ENCODE measurements at regions not wholly inside any gene's neighbourhood (a gene's known extent, or its start where the extent isn't known, plus 50 kb on each side); places are given as distances from the start of the nearest gene placed in this dataset.
"Not testable (repeated sequence)": the region's sequence is repeated elsewhere in the genome, so short reads cannot be mapped to it uniquely, and the experiment has no call there.

DNA sequence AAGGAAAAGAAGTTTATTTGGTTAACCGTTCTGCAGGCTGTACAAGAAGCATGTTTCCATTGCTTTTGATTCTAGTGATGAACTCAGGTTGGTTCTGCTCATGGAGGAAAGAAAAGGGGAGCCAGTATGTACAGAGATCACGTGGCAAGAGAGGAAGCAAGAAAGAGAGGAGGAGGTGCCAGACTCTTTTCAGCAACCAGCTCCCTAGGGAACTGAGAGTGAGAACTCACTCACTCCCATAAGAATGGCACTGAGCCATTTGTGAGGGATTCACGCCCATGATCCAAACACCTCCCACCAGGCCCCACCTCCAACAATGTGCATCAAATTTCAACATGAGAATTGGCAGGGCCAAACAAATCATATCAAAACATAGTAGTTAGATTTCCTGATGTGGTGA lies 649.1 kb downstream of the EPM2A start:
- DNase-seq, result no peak

DNA sequence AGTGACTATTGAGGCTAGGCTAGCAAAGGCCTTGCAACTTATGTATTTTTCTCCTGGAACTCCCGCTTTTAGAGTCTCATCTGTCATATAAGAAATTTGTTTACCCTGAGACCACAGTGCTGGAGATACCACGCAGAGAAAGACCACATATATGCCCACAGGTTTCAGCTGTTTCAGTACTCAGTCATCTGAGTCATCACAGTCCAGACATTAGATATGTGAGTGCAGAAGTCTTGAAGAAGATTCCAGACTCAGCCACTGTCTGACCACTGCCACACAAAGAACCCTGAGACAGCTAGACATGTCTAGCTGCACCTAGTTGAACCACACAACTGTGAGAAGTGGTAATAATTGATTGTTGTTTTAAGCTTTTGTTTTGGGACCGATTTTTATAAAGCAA lies 648.3 kb downstream of the EPM2A start:
- no peak for DNase-seq

DNA sequence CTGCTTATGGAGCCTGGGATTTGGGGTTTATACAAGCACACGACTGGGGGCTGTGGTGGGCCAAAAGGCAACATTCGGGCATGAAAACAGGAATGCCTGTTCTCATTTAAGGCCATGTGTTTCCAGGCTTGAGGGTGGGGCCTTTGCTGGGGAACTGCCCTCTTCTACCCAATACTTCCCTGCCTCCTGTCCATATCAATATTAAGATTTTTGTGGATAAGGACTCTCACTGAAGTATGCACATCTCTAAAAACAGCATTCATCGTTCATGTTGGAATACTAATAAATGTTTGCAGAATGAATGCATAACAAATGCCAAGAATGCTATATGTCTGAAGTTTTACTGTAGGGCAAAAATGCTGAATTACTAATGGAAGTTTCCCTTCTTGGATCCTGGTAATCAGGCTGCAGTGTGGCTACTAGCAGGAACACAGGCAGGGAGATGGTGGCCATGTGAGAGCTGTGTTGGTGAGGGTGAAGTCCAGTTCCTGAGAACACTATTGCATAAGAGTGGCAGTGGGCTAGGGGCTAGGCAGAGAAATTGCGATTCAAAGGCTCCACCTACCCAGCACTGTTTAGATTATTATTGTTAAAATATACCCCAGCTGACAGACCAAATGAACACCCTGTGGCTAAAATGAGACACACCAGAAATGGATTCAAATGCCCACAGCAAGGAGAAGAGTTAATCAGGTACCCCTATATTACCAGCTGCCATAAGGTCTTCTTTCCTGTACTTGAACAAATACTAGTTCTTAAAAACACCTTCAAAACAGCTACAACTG lies 644.3 kb downstream of the EPM2A start:
- DNase-seq, result no peak

DNA sequence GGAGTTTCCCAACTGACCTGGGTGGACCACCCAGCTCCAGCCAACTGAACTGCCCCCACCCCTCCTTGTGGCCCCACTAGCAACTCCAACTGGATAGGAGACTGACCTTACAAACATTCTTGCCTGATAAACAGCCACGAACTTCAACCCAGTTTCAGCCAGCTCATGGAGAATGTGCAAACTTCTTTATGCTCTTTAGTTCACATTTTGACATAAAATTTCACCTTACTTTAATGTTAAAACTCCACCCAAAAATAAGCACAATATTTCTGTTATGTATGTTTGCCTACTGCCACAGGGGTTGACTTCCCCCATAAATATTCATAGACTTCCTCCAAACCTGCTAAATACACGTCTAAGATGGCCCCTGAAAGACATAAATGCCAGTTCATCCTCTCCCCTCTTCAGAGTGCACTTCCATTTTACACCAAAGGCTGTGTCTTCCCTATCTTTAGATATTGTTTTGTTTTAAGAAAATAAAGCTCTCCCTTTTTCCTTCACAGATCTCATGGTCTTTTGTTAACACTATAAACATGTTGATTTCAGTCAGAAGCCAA lies 643.7 kb downstream of the EPM2A start:
- DNase-seq, result no peak

DNA sequence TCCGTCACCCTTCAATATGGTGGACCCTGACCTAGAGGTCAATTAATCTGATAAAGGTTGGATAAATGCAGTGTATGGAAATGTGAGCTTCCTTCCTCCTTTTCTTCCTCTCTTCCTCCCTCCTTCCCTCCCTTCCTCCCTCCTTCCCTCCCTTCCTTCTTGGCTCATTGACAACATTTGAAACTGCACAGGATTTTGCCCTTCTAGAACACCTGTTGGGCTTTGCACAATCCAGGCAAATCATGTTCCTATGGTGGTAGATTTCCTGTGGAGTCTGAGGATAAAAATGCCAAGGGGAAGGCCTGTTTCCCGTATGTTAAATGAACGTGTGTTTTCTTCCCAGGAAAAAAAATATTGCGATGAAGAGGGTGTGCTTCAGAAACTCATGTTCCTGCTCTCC lies 642.8 kb downstream of the EPM2A start:
- DNase-seq, result no peak

DNA sequence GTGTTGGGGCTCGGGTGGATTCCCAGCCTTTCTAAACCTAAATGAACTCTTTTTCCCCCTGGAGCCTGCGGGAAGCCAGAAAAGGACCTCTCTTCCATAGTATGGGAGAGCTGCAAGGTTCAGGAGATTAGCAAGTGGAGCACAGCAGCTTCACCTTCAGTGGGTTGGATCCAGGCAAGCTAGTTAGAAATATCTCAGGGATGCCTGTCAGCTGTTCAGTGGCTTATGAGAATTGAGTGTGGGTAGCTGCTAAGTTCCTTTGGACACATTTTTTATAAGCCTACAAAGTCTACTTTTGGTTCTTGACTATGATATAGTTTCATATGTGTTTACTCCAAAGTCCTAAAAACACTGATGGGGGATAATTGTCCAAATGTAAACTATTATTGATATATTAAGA lies 642.1 kb downstream of the EPM2A start:
- DNase-seq, result no peak

DNA sequence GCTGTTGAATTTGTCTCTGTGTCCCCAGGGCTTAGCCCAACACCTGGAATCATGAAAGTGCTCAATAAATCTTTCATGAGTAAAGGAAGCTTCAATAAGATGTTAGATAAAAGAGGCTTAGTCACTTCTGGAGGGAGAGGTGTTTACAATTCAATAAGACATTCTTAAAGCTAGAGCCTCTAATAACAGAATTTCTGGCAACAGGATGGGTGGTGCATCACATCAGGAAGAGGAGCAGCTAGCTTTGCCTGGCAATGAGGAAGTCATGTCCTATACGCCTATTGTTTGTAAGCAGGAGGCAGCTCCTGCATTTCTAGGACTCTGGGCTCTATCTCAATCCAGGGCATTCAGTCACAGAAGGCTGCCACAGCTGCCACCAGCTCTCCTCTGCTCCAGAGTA lies 638.5 kb downstream of the EPM2A start:
- DNase-seq, result no peak

DNA sequence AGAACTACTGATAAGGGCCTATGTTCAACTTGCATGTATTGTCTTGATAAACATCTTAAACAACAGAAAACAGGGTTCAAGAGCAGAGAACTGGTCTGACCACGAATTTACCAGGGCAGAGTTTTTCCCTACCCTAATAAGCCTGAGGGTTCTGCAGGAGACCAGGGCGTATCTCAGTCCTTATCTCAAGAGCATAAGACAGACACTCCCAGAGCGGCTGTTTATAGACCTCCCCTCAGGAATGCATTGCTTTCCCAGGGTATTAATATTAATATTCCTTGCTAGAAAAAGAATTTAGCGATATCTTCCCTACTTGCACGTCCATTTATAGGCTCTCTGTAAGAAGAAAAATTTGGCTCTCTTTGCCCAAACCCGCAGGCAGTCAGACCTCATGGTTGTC lies 637.2 kb downstream of the EPM2A start:
- not testable (repeated sequence) for DNase-seq

DNA sequence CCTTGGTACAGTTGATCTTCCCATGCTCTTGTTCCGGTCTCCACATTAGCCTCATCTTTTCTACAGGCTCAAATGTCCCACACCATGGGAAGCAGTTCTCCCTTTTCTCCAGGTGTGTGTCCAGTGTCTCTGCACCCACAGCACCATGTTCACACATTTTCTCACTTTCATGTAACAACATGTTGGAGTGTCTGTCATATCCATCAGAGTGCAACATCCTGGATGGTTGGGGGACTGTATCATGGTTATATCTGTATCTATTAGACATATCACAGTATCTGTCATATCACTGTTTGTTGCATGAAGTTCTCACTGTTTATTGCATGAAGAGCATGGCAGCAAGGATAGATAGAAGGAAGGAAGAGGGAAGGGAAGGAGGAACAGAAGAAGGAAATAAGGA lies 635.6 kb downstream of the EPM2A start:
- DNase-seq, result no peak

DNA sequence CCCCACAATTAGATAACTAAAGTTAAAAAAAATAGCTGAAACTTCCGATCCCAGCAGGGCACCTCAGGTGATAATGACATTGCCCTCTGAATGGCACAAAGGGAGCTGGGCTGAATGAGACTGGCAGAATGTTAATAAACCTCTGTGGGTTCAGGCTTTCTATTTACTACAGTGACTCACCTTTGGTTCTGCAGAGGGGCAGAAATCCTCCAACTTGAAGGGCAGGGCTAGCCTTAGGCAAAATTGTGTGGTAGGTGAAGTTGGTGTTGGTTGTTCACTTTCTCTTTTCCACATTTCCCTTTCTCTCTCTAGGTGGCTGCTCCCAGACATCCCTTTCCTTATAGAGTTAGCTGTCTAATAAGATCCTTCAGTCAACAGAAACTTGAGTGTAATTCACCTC lies 625.2 kb downstream of the EPM2A start:
- no peak for DNase-seq

DNA sequence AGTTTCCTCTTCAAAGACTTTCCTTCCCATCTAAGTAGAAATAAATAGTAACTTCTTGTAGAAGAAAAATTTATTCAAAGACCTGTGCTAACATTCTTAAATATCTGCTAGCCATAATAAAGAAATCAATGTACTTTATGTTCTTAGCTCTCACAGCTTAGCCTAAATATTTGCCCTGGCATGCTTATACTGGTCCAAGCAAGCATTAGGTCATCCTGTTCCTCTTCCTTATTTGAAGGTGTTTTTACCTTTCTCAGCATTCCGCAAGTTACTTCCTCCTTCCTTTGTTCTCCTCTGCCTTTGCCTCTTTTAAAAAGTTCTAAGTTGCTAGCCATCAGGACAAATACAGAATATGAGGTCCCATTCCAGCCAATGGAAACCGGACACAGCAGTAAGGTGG lies 623.9 kb downstream of the EPM2A start:
- not testable (repeated sequence) for DNase-seq

DNA sequence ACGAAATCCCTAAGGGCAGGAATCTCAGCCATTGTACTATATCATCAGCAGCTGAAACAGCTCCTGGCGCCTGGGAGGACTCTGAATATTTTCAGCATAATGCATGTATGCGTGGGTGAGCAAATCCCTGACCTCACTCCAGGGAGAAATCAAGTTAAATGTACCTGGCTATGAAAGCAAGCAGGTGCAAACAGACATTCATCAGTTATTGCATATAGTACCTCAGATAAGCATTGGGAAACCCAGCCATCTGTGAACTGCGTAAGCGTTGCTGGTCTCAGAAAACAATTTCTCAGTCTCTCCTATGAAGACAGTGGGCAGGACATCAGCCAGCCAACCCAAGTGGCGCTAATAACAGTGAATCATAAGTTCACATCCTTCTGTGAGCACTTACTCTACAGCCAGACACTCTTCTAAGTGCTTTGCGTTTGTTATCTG lies 622.6 kb downstream of the EPM2A start:
- no peak for DNase-seq

DNA sequence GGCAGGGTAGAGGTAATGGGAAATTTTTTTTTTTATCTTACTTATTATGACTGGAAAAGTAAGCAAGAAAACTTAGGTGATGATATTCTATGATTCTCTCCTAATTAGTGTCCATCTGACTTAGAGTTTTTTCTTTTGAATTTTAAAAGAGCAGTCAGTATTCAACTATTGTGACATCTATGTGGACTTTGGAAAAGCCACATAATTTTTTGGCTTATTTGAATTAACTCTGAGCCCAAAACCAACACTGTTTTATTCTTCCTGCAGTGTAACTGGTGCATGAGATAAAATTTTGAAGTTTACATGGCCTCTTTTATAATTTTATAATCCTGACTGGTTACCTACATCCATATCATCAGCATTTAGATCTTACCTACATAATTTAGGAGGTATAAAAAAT lies 619.7 kb downstream of the EPM2A start:
- DNase-seq, result no peak

DNA sequence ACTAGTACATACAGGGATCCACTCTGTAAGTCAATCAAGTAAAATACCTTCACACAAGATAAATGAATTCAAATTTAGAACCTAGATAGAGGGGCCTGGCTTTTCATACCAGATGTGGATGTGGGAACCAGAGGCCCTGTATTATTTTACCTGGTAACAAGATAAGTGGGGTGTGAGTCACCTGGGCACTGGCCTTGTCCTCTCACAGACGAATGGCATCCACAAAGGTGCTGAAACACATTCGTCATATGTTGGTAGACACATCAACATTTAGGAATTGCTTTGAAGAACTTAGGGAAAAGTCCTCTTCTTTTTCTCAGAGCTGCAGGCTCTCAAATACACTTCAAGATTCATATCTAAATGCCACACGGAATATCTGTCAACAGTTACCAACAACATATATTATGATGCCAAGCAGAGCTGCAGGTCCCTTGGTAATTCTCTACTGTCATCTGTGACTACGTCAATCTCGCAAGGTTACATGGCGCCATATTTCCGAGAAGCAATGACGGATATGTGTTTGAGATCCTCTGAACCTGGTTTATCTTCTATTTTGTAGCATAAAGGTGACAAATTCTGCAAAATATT lies 618.6 kb downstream of the EPM2A start:
- no peak for DNase-seq

DNA sequence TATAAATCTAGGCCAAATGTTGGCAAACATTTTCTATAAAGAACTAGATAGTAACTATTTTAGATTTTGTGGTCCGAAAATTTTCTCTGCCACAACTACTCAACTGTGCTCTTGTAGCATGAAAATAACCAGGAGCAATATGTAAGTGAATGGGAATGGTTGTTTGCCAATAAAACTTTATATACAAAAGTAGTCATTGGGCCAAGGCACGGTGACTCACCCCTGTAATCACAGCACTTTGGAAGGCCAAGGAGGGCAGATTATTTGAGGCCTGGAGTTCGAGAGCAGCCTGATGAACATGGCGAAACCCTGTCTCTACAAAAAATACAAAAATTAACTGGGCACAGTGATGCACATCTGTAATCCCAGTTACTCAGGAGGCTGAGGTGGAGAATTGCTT lies 617.1 kb downstream of the EPM2A start:
- DNase-seq, result no peak

DNA sequence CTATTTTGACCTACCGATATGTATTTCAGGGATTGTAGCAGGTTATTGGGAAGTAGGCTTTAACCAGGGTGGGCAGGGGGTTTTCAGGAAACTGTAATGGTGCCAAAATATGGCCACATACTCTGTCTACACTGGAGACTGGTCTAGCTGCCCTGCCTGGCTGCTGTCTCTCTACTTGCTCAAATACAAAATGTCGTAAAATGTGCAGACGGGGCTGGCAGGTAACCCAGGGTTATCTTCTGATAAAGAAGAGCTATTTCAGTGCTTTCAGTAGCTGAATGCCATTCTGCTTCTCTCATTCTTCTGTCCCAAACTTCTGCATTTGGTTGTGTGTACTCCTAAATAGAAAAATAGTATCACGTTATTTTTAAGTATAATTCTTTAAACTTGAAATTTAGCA lies 616.2 kb downstream of the EPM2A start:
- DNase-seq, result no peak

DNA sequence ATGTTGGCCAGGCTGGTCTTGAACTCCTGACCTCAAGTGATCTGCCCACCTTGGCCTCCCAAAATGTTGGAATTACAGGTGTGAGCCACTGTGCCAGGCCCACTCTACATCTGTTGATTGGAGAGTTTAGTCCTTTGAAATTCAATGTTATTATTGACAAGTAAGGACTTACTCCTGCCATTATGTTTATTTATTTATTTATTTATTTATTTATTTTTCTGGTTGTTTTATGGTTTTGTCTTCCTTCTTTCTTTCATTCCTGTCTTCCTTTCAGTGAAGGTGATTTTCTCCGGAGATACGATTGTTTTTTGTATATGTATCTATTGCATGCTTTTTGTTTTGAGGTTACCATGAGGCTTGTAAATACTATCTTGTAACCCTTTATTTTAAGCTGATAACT lies 602.6 kb downstream of the EPM2A start:
- DNase-seq, result no peak

DNA sequence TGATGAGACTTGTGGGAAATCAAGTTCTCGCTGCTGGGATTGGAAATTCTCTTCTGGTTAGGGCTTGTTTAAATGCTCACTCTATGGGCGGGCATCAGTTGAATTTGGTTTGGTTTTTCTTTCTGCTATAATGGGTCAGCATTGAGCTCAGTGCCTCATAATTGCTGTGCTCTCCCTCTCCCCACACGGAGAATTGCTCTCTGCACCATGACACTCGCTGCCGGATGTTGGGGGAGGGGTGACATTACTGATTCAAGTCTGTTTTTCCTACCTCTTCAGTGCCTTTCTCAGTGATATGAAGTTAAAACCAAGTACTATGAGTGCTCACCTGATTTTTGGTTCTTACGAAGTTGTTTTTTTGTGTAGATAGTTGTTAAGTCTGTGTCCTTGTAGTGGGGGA lies 599.6 kb downstream of the EPM2A start:
- DNase-seq, result no peak

DNA sequence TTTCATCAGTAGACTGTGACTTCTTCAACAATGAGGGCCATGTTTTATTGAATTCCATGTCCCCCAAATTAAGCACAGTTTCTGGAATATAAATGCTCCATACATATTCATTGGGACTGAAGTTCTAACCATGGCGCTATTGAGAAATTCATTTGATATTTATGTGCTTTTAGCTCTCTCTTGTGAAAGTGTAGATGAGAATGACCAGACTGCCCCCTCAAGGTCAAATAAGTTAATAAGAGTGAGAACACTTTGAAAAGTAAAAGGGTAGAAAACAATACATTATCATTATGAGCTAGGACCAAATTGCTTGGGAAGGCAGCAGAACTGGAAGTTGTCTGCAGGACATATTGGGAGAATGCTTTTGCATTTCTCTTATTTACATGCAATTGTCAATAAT lies 597.9 kb downstream of the EPM2A start:
- DNase-seq, result no peak

DNA sequence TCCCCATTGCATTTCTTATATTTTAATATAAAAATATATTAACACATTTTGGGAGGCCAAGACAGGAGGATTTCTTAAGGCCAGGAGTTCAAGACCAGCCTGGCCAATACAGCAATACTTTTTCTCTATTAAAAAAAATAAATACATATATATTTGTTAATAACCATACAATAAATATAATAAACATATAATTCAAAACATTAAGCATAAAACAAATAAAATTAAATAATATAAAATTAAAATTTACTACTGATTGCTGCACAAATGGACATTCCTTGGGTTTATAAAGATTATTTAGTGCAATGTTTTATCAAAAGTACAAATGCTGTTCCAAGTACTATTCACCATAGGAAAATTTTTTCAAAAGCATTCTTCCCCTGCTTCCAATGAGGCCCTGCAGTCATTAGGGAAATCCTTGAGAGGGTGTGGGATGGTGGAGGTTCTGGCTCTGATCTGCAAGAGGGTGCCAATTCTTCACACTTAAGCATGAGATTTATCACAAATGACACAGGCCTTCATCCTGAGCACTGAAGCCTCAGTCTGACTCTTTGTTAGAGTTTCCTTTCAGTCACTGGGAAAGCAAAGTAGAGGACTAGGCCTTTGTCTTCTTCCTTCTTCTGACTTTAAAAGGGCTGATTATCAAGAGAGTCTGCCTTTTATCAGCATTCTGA lies 596.7 kb downstream of the EPM2A start:
- no peak for DNase-seq

DNA sequence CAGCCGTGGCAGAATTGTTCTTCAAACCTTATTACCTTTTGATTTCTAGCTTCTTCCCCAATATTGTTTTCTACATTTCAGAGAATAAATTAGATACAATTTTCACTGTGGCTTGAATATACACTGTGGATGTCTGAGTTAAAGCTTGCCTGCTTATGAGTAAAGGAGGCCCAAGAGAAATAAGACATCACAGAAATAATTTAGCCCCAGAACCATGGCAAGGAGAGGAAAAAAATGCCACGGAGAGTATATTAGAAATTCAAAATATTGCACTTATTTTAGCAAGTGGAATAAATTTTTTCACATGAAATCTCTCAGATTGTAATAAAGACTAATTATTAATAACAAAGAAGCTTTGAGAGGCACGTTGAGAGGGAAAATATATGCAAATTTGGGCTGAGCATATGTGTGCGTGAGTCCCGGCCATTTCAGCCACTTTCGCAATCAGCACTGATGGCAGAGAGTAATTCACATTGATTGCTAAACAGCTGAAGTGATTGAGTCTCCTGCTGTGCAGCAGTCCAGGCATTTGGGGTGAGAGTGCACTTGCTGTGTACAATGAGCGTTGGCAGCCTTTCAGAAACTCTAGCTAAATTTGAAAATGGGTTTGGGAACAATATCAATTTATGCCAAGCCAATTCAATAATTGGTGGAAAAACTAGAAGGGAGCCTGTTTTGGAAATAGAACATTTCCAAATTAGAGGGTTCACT lies 596.0 kb downstream of the EPM2A start:
- DNase-seq, result no peak

DNA sequence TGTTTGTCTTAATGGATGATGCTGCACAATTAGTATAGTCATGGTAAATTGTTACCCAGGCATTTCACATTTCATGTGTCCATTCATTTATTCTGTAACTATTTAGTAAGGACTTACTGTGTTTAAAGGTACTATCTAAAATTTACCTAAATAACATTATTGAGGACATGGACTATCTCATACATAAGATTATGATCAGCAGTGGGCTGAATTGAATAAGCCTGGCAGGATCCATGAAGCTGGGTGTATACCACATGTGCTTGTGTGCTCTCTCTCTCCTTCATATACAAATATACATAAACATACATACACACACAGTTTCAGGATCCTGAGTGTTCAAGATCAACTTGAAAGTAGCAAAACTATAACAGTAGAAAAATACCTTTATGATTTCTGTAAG lies 595.4 kb downstream of the EPM2A start:
- no peak for DNase-seq

DNA sequence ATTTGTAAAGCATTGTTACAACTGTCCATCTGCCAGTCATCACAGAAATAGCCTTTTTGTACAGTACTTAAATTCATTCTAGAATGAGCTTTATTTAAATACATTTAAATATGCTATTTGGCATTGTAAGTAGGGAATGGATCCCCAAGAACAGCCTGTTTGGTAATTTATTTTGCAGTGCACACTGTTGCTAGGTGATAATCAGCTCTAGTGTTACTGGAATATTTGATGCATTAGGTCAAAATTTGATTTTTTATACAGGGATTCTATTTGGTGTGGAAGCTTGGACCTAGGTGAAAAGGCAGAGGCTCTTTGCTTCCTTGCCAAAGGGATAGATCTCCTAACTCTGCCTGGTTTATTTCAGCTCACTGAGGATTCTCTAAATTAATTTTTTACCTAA lies 593.7 kb downstream of the EPM2A start:
- DNase-seq, result no peak
